Progenitor cell of endocrine pancreas (in vitro differentiated cells): ENCODE measurements at regions not wholly inside any gene's neighbourhood (a gene's known extent, or its start where the extent isn't known, plus 50 kb on each side); places are given as distances from the start of the nearest gene placed in this dataset.

Experiments
- DNase-seq: peaks from one replicate; pipeline ENCODE4 v3.0.0; 2021; ENCODE audit warnings: low spot score; ENCODE audit not compliant: unreplicated experiment
- H3K27ac Mint-ChIP-seq: 2 replicates; pipeline ENCODE4 v1.8.0; 2021; ENCODE audit warnings: mild to moderate bottlenecking, moderate library complexity, mixed read lengths
- H3K27me3 Mint-ChIP-seq: 2 replicates; pipeline ENCODE4 v1.8.0; 2021; ENCODE audit warnings: mixed read lengths
- H3K36me3 Mint-ChIP-seq: 2 replicates; pipeline ENCODE4 v1.8.0; 2022; ENCODE audit warnings: mixed read lengths; ENCODE audit not compliant: insufficient read depth
- H3K4me1 Mint-ChIP-seq: 2 replicates; pipeline ENCODE4 v1.8.0; 2021; ENCODE audit warnings: low read depth, mixed read lengths
- H3K4me3 Mint-ChIP-seq: 2 replicates; pipeline ENCODE4 v1.8.0; 2021; ENCODE audit warnings: low read depth, mild to moderate bottlenecking, moderate library complexity, mixed read lengths
- H3K9me3 Mint-ChIP-seq: 2 replicates; pipeline ENCODE4 v1.8.0; 2021; ENCODE audit warnings: low read depth, mixed read lengths
- TF ChIP-seq, protein P1 (sequence below): fragments of 200-600 bp; sonication (generic); IDR thresholded peaks from one replicate; pipeline ENCODE4 v1.5.0; 2021; ENCODE audit warnings: antibody characterized with exemption, mild to moderate bottlenecking; ENCODE audit not compliant: unreplicated experiment

DNA sequence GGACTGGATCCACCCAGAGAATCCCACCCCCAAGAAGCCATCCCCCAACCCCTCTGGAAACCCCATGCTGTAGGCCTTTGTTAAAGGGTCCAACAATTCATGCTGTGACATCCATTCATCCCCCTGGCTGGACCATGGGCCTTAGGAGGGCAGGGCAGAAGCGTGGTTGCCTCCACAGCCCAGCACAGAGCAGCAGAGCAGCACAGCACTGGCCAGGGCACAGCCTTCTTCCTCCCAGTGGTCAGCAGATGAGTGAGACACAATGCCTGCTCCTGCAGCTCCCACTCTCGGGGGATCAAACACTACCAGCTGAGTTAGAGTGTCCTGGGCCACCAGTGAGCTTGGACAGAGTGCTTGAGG lies 84.5 kb upstream of the LINC01488 start:
- Mint-ChIP-seq H3K4me3 (no peak overlapping the region), H3K9me3 (no peaks in the 10 kb centered on the region), H3K27me3 (no peaks in the 10 kb centered on the region), H3K36me3 (no peaks in the 10 kb centered on the region), H3K27ac (no peak overlapping the region), H3K4me1 (peaks cover 18% of the 10 kb centered on the region)
- DNase-seq: no peak
- TF ChIP-seq, protein P1, sequence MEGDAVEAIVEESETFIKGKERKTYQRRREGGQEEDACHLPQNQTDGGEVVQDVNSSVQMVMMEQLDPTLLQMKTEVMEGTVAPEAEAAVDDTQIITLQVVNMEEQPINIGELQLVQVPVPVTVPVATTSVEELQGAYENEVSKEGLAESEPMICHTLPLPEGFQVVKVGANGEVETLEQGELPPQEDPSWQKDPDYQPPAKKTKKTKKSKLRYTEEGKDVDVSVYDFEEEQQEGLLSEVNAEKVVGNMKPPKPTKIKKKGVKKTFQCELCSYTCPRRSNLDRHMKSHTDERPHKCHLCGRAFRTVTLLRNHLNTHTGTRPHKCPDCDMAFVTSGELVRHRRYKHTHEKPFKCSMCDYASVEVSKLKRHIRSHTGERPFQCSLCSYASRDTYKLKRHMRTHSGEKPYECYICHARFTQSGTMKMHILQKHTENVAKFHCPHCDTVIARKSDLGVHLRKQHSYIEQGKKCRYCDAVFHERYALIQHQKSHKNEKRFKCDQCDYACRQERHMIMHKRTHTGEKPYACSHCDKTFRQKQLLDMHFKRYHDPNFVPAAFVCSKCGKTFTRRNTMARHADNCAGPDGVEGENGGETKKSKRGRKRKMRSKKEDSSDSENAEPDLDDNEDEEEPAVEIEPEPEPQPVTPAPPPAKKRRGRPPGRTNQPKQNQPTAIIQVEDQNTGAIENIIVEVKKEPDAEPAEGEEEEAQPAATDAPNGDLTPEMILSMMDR: no peak

- H3K4me1 Mint-ChIP-seq: peaks cover 20% of the 10 kb centered on the region
- no peak overlapping the region for H3K4me3 Mint-ChIP-seq
- no peak overlapping the region for H3K27ac Mint-ChIP-seq
- DNase-seq: no peak
- H3K27me3 Mint-ChIP-seq: no peaks in the 10 kb centered on the region
- TF ChIP-seq, protein P1: no peak
- H3K9me3 Mint-ChIP-seq: peaks cover 4% of the 10 kb centered on the region
- H3K36me3 Mint-ChIP-seq: no peaks in the 10 kb centered on the region
These were observed 83.7 kb upstream of the LINC01488 start for GRCh38 chr11:69397732-69398131.

- no peak for DNase-seq
- Mint-ChIP-seq H3K27ac (no peak overlapping the region), H3K4me3 (no peak overlapping the region), H3K9me3 (peaks cover 8% of the 10 kb centered on the region), H3K27me3 (no peaks in the 10 kb centered on the region), H3K4me1 (peaks cover 18% of the 10 kb centered on the region), H3K36me3 (no peaks in the 10 kb centered on the region)
- TF ChIP-seq, protein P1: no peak
These were observed 82.7 kb upstream of the LINC01488 start for GRCh38 chr11:69398529-69399492.

DNA sequence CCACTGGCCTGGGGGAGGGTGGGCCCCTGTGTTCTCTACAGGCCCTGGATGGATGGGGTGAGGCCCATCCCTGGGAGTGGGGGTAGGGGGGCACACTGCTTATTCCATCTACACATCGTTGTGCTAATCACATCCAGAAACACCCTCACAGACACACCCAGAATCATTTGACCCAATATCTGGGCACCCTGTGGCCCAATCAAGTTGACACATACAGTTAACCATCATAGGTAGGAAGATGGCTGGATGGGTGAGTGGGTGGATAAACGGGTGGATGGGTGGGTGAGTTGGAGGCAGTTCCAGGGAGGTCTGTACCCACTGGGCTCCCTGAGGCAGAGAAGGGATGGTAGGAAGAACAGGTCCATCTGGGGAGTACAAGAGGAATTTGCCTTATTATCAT lies 81.3 kb upstream of the LINC01488 start:
- peaks cover 18% of the 10 kb centered on the region for H3K4me1 Mint-ChIP-seq
- H3K36me3 Mint-ChIP-seq: no peaks in the 10 kb centered on the region
- DNase-seq: no peak
- peaks cover 8% of the 10 kb centered on the region for H3K9me3 Mint-ChIP-seq
- H3K4me3 Mint-ChIP-seq: no peak overlapping the region
- no peaks in the 10 kb centered on the region for H3K27me3 Mint-ChIP-seq
- H3K27ac Mint-ChIP-seq: no peak overlapping the region
- TF ChIP-seq, protein P1: no peak

GRCh38 chr11:69400771-69401590 lies 80.5 kb upstream of the LINC01488 start:
- Mint-ChIP-seq H3K27ac (no peak overlapping the region), H3K36me3 (no peaks in the 10 kb centered on the region), H3K4me3 (no peak overlapping the region), H3K9me3 (peaks cover 8% of the 10 kb centered on the region), H3K27me3 (no peaks in the 10 kb centered on the region), H3K4me1 (peaks cover 18% of the 10 kb centered on the region)
- TF ChIP-seq, protein P1: no peak
- DNase-seq: no peak
